Bone marrow (tissue), 2 donors: ENCODE measurements at regions not wholly inside any gene's neighbourhood (a gene's known extent, or its start where the extent isn't known, plus 50 kb on each side); places are given as distances from the start of the nearest gene placed in this dataset.

ENCODE experiments used
- DNase-seq, 2 donors: peaks; one replicate each; lab custom pipeline; 2025; lab: John Stamatoyannopoulos, UW

DNA sequence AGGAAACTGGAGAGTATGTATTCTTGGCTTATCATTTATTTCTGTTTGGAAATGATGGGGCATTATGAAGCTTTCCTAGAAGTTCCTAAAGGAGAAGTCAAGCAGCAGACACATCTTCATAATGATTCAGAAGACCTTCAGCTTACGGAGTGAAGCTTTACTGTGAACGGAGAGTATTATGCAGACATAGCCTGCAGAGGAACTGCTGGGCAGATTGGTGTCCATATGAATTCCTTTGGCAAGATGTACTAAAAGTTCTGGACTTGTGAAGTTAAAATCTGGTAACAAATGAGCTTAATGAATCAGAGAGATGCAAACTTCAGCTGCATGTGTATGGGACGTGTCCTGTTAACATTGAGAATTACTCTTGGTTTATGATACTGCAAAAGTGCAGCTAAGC lies 60.1 kb downstream of the NABP1 start:
- DNase-seq = no peak

DNA sequence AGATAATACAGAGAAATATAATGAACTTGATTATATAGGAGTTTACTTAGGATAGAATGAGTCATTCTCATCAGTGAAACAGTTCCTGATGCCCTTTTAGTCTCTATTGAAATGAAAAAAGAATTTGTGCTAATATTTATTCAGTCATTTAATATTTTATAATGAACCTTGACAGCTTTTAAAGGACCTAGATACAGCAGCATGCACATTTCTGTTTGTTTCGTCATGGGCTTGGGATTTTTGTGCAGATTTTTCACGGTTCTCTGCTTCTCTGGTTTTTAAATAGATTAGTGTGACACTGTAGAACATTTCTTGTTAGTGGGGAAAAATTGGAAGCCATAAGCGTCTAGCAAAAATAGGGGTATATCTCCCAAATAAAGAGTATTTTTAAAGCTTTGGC lies 60.7 kb downstream of the NABP1 start:
- no peak for DNase-seq

DNA sequence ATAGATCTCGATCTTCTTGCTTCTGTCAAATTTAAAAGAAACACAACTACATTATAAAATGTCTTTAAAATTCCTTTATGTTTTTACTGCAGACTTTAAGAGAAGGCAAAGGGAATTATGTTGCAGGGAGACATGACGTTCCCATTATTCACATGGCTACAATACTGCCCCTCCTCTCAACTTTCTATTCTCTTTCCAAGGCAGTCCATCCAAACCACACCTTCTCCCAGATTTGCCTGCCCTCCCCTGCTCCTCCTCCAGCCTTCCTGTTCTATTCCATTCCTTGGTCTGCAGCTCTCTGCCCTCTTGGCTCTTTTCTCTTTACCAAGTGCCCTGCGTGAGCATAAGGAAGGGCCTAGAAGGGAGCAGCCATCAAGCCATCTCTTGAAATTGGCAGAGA lies 61.3 kb downstream of the NABP1 start:
- no peak for DNase-seq

DNA sequence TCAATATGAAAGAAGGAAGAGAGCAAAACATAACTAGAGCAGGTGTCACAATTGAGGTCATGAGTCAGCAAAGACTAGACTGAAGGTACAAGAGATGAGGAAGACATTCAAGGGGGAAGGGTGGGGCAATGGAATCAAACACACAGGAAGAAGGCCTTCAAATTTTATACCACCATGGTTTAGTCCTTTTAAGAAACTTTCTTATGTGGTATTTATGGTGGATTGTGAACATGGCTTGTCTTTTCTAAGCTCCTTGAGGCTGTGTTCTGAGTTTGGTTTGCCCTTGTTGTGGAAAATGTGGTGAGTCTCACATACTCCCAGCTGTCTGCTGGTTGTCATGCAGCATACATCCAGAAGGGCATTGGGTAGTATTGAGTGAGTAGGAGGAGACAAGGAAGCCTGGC lies 62.1 kb downstream of the NABP1 start:
- DNase-seq = no peak

DNA sequence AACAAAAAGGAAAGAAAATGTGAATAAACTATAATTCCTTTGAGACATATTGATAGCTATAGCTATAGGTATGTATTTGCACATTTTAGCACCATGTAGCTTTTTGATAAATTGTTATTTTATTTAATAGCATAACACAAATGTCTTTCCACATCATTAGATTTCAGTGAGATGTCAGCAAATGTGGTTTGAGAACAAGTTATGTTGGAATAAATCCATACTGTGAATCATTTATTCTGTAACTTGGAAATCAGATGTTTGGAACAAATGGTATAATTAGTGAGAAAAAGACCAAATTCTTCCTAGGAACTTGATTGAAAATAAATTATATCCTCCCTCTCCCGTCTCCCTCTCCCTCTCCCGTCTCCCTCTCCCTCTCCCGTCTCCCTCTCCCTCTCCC lies 62.8 kb downstream of the NABP1 start:
- DNase-seq = no peak

DNA sequence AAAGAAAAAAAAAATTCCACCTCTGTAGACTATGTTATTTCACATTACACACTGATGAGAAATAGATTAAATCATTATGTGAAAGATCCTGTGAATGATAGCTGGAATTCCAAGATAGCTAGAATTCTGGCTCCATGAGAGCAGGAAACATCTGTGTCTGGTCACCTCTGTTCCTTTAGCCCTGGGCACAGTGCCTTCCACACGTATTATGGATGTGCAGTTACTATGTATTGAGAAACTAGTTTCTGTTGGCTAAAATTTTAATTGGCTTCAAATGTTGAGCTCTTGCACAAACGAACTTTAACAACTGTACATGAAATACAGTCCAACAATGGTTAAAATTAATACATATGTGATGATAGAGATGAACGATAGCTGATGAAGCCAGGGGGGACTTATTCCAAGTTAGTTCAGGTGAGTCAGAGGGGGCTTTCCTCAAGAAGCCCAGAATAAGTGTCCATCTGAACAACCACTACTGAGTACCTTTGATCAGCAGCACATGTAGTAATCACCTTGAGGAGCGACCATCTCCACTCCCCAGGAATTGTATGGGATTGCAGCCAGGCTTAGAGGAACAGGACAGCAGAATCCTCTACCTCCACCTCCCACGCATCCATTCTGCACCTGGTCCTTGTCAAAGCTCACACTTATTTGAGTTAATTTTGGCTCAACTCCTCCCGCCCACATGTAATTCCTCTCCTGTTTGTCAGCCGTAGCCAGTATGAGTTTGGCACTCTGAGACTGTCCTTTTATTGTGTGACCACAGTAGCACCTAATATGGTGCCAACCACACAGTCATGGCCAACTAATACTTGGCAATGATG lies 68.6 kb downstream of the NABP1 start:
- DNase-seq = no peak

DNA sequence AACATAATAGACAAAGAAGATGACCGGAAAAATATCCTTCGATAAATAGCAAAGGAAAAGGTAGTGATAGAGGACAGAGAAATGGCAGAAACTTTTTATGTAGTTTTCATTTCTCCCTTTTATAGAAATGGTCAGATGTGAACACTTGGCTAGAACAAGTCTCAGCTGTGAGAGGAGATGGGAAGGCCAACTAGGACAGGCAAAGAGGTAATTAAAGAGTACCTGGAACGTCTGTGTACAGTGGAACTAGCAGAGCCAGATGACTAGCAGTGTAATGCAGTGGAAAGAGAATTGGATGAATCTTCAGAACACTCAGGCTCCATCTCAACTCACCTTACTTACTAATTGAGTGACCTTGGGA lies 69.2 kb downstream of the NABP1 start:
- DNase-seq = no peak

DNA sequence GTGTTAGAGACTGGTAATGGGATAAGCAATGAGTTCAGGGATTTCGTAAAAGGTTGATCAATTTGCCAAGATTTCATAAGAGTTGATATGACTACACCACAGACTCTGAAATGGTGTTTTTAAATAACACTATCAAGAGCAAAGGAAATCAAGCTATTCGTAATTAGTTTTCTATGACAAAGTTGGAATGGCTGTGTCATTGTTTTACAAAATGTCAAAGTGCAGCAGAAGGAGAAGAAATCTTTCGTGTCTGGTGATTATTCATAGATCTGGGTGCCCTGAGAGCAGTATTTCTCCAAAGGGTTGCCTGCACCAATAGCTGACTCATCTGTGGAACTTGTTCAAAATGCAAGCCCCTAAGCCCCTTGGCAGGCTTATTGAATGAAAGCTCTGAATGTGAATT lies 70.1 kb downstream of the NABP1 start:
- DNase-seq = no peak

DNA sequence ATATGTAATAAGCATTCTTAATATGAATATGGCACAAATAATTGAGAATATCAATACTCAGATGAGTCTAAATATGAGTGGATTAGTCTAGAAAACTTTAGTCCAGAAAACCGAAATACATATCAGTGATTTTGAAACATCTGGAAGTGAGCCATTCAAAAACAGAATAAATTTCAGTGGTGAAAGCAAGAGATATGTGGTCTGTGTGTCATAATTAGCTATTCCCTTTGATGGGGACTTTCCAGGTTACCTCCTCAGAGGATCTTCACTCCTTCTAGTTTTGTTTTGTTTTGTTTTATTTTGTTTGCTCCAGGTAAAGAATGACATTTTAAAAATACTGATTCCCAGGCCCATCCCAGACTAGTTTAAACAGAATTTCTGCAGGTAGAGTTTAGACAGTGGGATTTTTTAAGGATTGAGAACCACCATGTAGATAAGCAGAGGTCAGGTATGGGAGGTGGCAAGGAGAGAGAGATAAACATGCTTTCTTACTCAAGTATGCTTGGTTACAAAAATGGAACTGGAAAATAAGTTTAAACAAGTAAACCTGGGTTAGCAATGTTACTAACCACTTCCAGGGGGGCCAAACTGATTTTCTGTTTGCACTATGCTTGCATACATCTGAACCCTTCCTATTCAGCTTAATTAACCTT lies 70.7 kb downstream of the NABP1 start:
- DNase-seq = no peak

DNA sequence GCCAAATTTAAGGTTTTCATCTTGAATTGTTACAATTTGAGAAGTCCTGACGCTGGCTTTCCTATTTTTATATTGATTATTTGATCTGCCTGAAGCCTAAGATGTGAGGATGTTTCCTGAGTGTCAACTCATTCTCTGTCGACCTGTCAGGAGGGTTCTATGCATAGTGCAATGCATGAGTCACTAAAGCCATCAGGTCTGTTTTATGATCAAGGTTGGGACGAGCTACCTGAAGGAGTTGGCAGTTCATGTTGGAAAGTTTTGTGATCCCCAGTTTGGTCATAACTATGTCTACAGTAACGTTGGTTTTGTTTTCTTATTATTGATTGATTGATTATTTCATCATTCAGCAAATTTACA lies 71.2 kb downstream of the NABP1 start:
- DNase-seq = no peak

DNA sequence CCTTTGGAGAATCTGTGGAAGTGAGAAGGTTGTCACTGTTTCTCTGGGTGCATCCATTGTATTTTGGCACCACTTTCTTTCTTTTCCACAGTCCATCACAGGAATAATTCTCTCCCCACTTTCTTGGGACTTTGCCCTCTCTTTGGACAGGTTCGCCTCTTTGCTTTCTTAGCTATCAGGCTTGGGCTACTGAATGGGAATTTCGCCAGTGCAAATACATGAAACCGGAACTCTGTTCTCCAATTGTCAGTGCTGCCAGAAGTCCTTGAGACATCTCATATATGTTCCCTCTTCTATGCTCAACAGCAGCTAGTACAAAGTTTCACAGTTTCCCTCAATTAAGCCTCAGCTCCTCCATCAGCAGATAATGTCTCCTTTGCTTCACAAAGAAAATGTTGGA lies 76.2 kb downstream of the NABP1 start:
- DNase-seq = no peak

DNA sequence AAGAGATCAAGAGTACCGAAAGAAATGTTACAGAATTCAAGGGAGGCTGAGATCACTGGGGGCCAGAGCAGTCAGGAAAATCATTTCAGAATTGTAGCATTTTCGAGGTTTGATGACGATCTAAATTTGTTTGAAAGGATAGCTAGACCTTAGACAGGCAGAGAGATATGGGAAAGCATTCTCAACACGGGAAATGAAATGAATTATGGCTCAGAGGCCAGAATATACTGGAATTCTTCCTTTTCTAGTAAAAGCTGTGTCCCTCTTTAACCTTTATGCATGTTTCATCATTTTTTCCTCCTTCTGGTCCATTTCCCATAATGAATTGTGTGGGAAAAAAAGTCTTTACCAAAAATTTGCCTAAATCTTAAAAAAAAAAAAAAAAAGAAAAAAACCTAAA lies 78.8 kb downstream of the NABP1 start:
- no peak for DNase-seq

DNA sequence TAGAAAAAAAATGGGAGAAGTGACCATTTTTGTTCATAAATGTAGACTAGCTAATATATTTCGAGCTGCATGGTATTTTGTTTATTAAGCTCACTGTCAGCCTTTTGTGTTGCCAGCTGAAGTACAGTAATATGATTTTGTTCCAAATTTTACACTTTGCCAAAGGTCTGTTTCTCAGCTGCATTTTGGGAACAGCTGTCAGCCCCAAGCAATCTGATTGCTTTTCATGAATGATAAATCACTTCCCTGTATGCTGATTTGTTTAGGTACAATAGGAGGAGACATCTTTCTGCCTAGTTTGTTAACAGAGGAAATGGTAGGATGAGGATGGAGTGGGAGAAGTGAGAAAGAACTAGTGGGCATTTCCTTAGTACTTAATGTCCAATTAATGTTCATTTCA lies 79.3 kb downstream of the NABP1 start:
- no peak for DNase-seq

DNA sequence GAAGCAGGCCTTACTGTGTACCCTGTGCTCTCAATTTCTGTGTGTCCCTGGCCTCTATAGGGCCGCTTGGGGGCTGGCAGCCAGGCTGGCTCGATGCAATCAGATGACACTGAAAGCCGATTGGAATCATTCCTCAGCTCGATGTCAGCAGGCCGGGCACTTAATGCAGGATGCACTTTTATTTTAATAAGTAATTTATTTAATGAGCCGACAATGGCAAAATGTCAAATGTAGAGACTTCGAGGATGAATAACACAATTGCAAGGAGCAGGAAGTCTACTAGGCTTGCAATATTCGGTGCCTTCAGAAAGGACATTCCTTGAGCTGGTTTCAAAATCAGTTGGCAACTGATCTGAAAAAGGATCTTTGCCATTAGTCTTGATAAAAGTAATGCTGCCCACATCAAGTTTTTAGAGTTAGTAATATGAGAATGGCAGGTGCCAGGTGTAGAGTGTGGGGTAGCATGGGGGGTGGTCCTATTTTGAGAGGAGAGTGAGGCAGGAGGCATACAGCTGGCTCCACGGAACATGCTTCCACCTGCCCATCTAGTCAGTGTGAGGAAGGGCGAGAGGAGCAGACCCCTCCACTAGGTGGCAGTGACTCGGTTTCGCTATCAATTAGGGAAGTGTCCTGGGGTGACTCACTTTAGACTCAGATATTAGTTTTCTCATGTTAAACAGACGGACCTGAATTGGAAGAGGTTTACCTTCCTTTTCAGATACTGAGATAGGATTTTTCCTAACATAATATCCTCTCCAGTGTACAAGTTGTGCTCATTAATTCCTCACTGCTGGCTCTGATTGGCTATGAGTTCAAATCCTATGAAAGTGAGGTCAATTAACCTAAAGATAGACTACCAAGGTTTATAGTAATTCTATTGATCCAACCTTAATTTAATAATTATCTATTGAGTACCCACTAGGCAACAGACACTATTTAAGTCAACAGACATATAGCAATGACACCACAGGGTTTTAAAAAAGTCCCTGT lies 80.9 kb downstream of the NABP1 start:
- DNase-seq = peak; percentile 10 to 79

DNA sequence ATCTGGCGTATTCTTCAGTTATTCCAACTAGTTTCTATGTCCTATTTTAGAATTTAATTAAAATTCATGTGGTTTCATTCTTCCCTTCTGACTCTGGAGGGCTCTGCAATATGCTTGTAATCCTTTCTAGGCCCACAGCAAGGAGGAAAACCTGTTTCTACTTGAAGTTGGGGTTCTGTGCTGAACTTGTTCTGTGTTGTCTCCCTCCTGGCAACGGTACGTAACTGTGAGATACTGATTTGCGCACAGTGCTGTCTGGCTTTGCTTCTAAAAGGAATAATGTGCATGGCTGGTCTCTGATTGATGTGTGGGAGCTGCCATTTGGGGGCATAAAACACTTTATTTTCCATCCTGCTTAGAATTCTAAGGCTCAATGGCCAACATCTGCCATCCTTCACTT lies 81.7 kb downstream of the NABP1 start:
- DNase-seq = no peak

DNA sequence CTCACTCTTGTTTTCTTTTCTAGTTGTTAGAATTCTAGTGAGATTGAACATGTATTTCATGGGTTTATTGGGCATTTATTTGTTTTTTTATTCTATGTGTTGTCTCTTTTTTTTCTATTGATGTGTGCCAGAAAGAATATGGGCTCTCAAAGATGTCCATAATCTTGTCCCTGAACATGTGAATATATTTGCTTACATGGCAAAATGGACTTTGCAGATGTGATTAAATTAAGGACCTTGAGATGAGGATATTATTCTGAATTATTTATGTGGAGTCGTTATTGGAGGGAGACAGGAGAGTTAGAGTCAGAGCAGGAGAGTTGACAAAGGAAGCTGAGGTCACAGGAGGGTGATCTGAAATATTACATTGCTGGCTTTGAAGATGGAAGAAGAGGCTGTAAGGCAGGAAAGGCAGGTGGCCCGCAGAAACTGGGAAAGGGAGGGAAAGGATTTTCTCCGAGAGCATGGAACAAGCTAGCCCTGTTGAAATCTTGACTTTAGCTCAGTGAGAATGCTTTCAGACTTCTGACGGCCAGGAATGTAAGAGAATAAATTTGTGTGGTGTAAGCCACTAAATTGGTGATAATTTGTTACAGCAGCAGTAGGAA lies 82.8 kb downstream of the NABP1 start:
- DNase-seq = no peak

DNA sequence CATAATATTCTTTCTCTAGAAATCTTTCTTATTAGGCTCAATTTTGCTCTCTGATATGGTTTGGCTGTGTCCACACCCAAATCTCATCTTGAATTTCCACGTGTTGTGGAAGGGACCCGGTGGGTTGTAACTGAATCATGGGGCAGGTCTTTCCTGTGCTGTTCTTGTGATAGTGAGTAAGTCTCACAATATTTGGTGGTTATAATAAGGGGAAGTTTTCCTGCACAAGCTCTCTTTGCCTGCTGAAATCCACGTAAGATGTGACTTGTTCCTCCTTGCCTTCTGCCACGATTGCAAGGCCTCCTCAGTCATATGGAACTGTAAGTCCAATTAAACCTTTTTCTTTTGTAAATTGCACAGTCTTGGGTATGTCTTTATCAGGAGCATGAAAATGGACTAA lies 73.8 kb downstream of the CAVIN2 start:
- no peak for DNase-seq

DNA sequence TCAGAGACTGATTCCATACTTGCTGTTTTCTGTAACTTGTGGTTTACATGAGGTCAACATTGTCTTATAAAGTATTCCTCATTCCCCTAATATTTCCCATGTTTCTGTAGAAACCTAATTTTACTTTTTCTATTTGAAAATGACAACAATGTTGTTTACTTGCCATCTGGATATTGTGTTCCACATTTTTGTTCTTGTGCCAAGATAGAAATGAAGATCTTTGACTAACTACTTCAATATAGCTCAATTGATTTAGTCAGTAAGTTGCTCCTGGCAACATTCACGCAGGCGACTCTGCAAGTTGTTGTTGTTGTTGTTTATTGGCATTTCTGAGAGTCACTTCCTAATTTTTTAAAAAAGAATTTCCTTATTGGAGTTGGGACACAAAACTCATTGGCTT lies 69.5 kb downstream of the CAVIN2 start:
- no peak for DNase-seq

DNA sequence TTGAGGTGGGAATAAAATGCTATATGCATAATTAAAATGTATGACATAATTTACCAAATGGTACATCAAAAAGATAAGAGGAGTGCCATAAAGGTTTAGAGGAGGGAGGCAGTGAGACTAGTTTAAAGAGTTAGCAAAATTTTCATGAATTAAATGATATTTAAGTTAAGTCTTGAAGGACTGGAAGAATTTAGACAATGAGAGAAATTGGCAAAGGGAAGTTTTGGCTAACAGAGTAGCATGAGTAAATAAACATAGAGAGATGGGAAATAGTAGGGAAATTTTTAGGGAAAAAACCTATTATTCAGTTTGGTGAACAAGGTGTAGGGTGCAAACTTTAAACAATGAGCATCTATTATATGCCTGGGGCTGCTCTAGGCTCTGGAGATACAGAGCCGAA lies 68.8 kb downstream of the CAVIN2 start:
- no peak for DNase-seq

DNA sequence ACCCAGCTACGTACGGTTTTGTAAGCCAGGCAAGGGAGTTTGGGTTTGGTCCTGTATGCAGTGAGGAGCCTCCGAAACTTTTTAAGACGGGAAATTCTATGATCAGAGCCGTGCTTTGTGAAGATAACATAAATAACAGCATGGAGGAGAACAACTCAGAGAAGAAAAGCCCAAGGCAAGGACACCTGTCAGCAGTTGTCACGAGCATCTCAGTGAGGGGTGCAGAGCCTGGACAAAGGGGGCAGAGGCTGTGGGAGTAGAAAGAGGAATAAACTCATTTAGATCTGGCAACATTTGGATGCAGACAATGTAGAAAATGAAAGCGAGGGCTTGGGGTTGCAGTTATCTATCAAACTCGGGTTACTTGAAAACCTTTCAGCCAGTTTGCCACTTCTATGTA lies 64.5 kb downstream of the CAVIN2 start:
- DNase-seq = no peak

DNA sequence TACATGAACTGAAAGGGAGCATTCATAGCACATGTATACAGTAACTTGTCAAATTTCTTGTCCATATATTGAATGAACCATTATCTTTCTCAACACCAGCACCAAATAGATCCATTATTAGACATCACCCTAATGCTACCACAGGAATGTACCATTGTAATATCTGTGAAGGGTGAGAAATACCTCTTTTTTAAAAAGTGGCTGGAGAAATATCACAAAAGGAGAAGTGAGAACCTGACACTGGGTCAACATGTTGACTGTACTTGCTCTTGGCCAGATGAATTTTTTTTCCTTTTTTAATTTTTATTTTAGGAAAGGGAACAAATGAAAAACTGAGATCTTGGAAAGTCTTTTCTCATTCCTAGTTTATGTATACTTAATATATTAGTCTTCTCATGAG lies 63.5 kb downstream of the CAVIN2 start:
- no peak for DNase-seq
